Calu3 (cell line): ENCODE measurements at regions not wholly inside any gene's neighbourhood (a gene's known extent, or its start where the extent isn't known, plus 50 kb on each side); places are given as distances from the start of the nearest gene placed in this dataset.

Experiments used
- BruUV-seq: library from RNA; stranded (reverse); fragments of 400-500 nt; replicated peaks from 2 replicates; lab custom pipeline; 2021; lab: Mats Ljungman, UMichigan
- CTCF ChIA-PET: fragments of 300-600 bp; sonication (Branson Sonifier 250); formaldehyde crosslinking; loops from one replicate; lab custom pipeline; 2022; ENCODE audit warnings: antibody characterized with exemption; lab: Charles Lee
- DNase-seq: peaks from one replicate; pipeline ENCODE4 v3.0.0; 2022
- H3K27ac Mint-ChIP-seq: one replicate; pipeline ENCODE4 v1.8.0; 2022; ENCODE audit warnings: mixed read lengths; ENCODE audit not compliant: unreplicated experiment
- H3K27me3 Mint-ChIP-seq: one replicate; pipeline ENCODE4 v1.8.0; 2022; ENCODE audit warnings: mixed read lengths; ENCODE audit not compliant: unreplicated experiment
- H3K36me3 Mint-ChIP-seq: one replicate; pipeline ENCODE4 v1.8.0; 2022; ENCODE audit warnings: mild to moderate bottlenecking, moderate library complexity, mixed read lengths; ENCODE audit not compliant: insufficient read depth, unreplicated experiment
- H3K4me1 Mint-ChIP-seq: one replicate; pipeline ENCODE4 v1.8.0; 2022; ENCODE audit warnings: mild to moderate bottlenecking, low read depth, mixed read lengths; ENCODE audit not compliant: unreplicated experiment
- H3K4me3 Mint-ChIP-seq: one replicate; pipeline ENCODE4 v1.8.0; 2022; ENCODE audit warnings: mild to moderate bottlenecking, low read depth, moderate library complexity, mixed read lengths; ENCODE audit not compliant: unreplicated experiment
- H3K9me3 Mint-ChIP-seq: one replicate; pipeline ENCODE4 v1.8.0; 2022; ENCODE audit warnings: low read depth, mixed read lengths; ENCODE audit not compliant: unreplicated experiment
- CTCF ChIP-seq: fragments of 200-600 bp; IDR thresholded peaks from one replicate; pipeline ENCODE4 v1.8.0; 2022; ENCODE audit warnings: antibody characterized with exemption; ENCODE audit not compliant: unreplicated experiment
- intact Hi-C: fragments of 100-400 bp; cut with micrococcal nuclease; formaldehyde crosslinking; loops from one replicate; pipeline ENCODE4 v1.10.0; 2022; ENCODE audit not compliant: unreplicated experiment

- no TSS peak for BruUV-seq
- Mint-ChIP-seq H3K27ac (no peak overlapping the region), H3K36me3 (no peaks in the 10 kb centered on the region), H3K4me3 (no peak overlapping the region), H3K4me1 (peaks cover 15% of the 10 kb centered on the region), H3K27me3 (no peaks in the 10 kb centered on the region), H3K9me3 (no peaks in the 10 kb centered on the region)
- intact Hi-C loops: no loop called here
- CTCF ChIA-PET: no interaction called here
- no peak for DNase-seq
- TF ChIP-seq CTCF: no peak
Observed at GRCh38 chr13:107827840-107828549, 387.3 kb downstream of the LIG4 start.

GRCh38 chr13:107824635-107825034 lies 390.7 kb downstream of the LIG4 start:
- intact Hi-C loops: no loop called here
- Mint-ChIP-seq H3K27me3 (no peaks in the 10 kb centered on the region), H3K4me1 (peaks cover 13% of the 10 kb centered on the region), H3K9me3 (no peaks in the 10 kb centered on the region), H3K4me3 (no peak overlapping the region), H3K36me3 (no peaks in the 10 kb centered on the region), H3K27ac (no peak overlapping the region)
- no peak for TF ChIP-seq CTCF
- no peak for DNase-seq
- CTCF ChIA-PET: interaction anchor here (0.6 kb wide), 1 partner anchor 1216 kb away, joined by 3 read pairs; no protein-coding TSS in a partner anchor
- no TSS peak for BruUV-seq

DNA sequence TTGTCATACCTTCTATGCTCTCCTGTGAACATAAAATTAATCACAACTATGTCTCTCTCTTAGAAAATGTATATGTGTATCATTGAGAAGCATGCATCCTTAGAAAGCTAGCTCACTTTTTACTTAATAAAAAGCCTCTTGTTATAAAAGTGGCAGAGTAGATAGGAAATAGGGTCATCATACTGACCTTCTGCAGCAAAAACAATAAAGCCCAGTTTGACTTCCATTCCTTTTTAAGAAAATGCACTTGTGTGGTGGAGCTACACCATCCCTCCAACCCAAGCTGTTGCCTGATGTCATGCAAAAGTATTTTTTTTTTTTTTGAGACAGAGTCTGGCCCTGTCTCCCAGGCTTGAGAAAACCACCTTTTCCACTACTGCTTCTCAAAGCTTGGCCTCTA lies 393.3 kb downstream of the LIG4 start:
- Mint-ChIP-seq H3K36me3 (no peaks in the 10 kb centered on the region), H3K9me3 (no peaks in the 10 kb centered on the region), H3K4me1 (peaks cover 18% of the 10 kb centered on the region), H3K4me3 (no peak overlapping the region), H3K27ac (no peak overlapping the region), H3K27me3 (no peaks in the 10 kb centered on the region)
- no peak for TF ChIP-seq CTCF
- DNase-seq: no peak
- intact Hi-C loops: no loop called here
- no TSS peak for BruUV-seq
- CTCF ChIA-PET: no interaction called here

- Mint-ChIP-seq H3K4me1 (peaks cover 17% of the 10 kb centered on the region), H3K4me3 (no peak overlapping the region), H3K27ac (no peak overlapping the region), H3K27me3 (no peaks in the 10 kb centered on the region), H3K9me3 (no peaks in the 10 kb centered on the region), H3K36me3 (no peaks in the 10 kb centered on the region)
- BruUV-seq: no TSS peak
- intact Hi-C loops: no loop called here
- no peak for DNase-seq
- CTCF ChIA-PET: no interaction called here
- TF ChIP-seq CTCF: no peak
Observed at GRCh38 chr13:107821492-107821891, 393.8 kb downstream of the LIG4 start.
